Iris pigment epithelial cell (primary cell): ENCODE measurements at regions not wholly inside any gene's neighbourhood (a gene's known extent, or its start where the extent isn't known, plus 50 kb on each side); places are given as distances from the start of the nearest gene placed in this dataset.
A peak's percentile ranks its signal among the peaks of the same experiment; 100 is the strongest.
"Not testable (repeated sequence)": the region's sequence is repeated elsewhere in the genome, so short reads cannot be mapped to it uniquely, and the experiment has no call there.

Source experiments
- DNase-seq: peaks from one replicate; pipeline ENCODE4 v3.0.0-alpha.2; 2011; ENCODE audit warnings: low read depth

GRCh38 chr1:56107275-56107638, 472.1 kb downstream of the PLPP3 start:
- DNase-seq: no peak

- DNase-seq: no peak
These were observed 472.7 kb downstream of the PLPP3 start for GRCh38 chr1:56106531-56107274.

GRCh38 chr1:56105397-56105796, 474.0 kb downstream of the PLPP3 start:
- no peak for DNase-seq

- no peak for DNase-seq
These were observed 479.5 kb downstream of the PLPP3 start for GRCh38 chr1:56099766-56100265.

- DNase-seq: no peak
These were observed 480.4 kb downstream of the PLPP3 start for GRCh38 chr1:56098946-56099345.

GRCh38 chr1:56097713-56098112, 481.6 kb downstream of the PLPP3 start:
- no peak for DNase-seq

- peak; percentile 69 for DNase-seq
These were observed 483.4 kb downstream of the PLPP3 start for GRCh38 chr1:56095696-56096665.

GRCh38 chr1:56094168-56094567, 485.2 kb downstream of the PLPP3 start:
- no peak for DNase-seq

- DNase-seq: no peak
These were observed 486.4 kb downstream of the PLPP3 start for GRCh38 chr1:56092684-56093570.

GRCh38 chr1:56089826-56090225, 489.5 kb downstream of the PLPP3 start:
- DNase-seq: not testable (repeated sequence)

GRCh38 chr1:56084246-56084645, 495.1 kb downstream of the PLPP3 start:
- DNase-seq: no peak

GRCh38 chr1:56081736-56082135, 497.6 kb downstream of the PLPP3 start:
- no peak for DNase-seq

- no peak for DNase-seq
These were observed 498.2 kb downstream of the PLPP3 start for GRCh38 chr1:56081173-56081572.

- no peak for DNase-seq
These were observed 499.2 kb downstream of the PLPP3 start for GRCh38 chr1:56080123-56080522.

GRCh38 chr1:56079391-56079790, 500.0 kb downstream of the PLPP3 start:
- no peak for DNase-seq

- DNase-seq: no peak
These were observed 502.2 kb downstream of the PLPP3 start for GRCh38 chr1:56077206-56077605.

- no peak for DNase-seq
These were observed 505.2 kb downstream of the PLPP3 start for GRCh38 chr1:56074007-56074651.

- no peak for DNase-seq
These were observed 505.8 kb downstream of the PLPP3 start for GRCh38 chr1:56073614-56074006.

GRCh38 chr1:56073206-56073605, 506.2 kb downstream of the PLPP3 start:
- no peak for DNase-seq

- no peak for DNase-seq
These were observed 507.1 kb downstream of the PLPP3 start for GRCh38 chr1:56072310-56072709.

- DNase-seq: no peak
These were observed 508.0 kb downstream of the PLPP3 start for GRCh38 chr1:56071351-56071750.
